ENCODE measurements at regions not wholly inside any gene's neighbourhood (a gene's known extent, or its start where the extent isn't known, plus 50 kb on each side); places are given as distances from the start of the nearest gene placed in this dataset.

GRCh38 chr9:19619221-19619620, 169.6 kb downstream of the SLC24A2 start:
- TF ChIP-seq CTCF (IDR thresholded peaks at IDR 0.05 in 4 of 5, conservative IDR thresholded peaks at IDR 0.05 in 1 of 5) (no peak), POLR2A (IDR thresholded peaks at IDR 0.05) (no peak)
